Neutrophil (primary cell): ENCODE measurements at regions not wholly inside any gene's neighbourhood (a gene's known extent, or its start where the extent isn't known, plus 50 kb on each side); places are given as distances from the start of the nearest gene placed in this dataset.

Source experiments
- H3K27ac ChIP-seq: fragments of 200-600 bp; sonication (generic); 2 replicates; pipeline ENCODE4 v1.5.1; 2016; ENCODE audit warnings: mild to moderate bottlenecking, moderate library complexity
- H3K27me3 ChIP-seq: fragments of 200-600 bp; sonication (generic); 2 replicates; pipeline ENCODE4 v1.6.0; 2016; ENCODE audit warnings: mild to moderate bottlenecking
- H3K36me3 ChIP-seq: fragments of 200-600 bp; sonication (generic); 2 replicates; pipeline ENCODE4 v1.5.1; 2017
- H3K4me1 ChIP-seq, 2 experiments: fragments of 200-600 bp in 1 of 2; sonication (generic) in 1 of 2; 1 replicate in 1 of 2; 2 replicates in 1 of 2; pipeline versions ENCODE4 v1.5.1 to v1.6.1; 2013 to 2016; ENCODE audit warnings: low read depth in 1 of 2, low read length in 1 of 2, mild to moderate bottlenecking in 1 of 2, moderate library complexity in 1 of 2; ENCODE audit not compliant: control insufficient read depth in 1 of 2, insufficient read depth in 1 of 2
- H3K4me3 ChIP-seq, 2 experiments: fragments of 200-600 bp in 1 of 2; sonication (generic) in 1 of 2; 1 replicate in 1 of 2; 2 replicates in 1 of 2; pipeline ENCODE4 v1.5.1; 2013 to 2016; ENCODE audit warnings: low read depth in 1 of 2, low read length in 1 of 2, mild to moderate bottlenecking in 1 of 2, moderate library complexity in 1 of 2
- H3K9me3 ChIP-seq: fragments of 200-600 bp; sonication (generic); 2 replicates; pipeline ENCODE4 v1.5.1; 2016
- TF ChIP-seq, protein P1 (sequence below): fragments of 200-600 bp; sonication (generic); IDR thresholded peaks from 2 replicates; pipeline ENCODE4 v1.5.1; 2016; ENCODE audit warnings: antibody characterized with exemption

DNA sequence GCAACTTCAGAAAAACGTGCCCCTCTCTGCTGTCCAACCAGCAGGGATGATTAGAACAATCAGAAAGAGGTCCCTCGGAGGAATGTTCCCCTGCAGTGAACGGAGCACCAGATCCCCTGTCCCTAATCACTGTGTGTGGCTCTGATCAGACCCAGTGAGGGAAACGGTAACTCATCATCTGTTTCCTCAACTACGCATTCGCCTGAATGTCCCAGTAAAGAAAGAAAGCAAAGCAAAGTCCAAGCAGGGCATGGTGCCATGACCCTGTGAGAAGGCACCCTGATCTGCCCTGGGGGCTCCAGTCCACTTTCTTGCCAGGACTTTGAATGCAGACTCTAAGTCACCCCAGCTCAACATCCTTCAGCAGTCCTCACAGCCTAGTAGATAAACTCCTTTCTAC lies 149.2 kb downstream of the LY86 start:
- Histone ChIP-seq H3K36me3 (no peaks in the 10 kb centered on the region), H3K27ac (no peak overlapping the region), H3K9me3 (no peaks in the 10 kb centered on the region), H3K27me3 (no peaks in the 10 kb centered on the region), H3K4me1 (peaks cover 14 to 21% of the 10 kb centered on the region in 2 experiments), H3K4me3 (peak overlapping the region in 1 of 2 experiments; percentile 39)
- TF ChIP-seq, protein P1, sequence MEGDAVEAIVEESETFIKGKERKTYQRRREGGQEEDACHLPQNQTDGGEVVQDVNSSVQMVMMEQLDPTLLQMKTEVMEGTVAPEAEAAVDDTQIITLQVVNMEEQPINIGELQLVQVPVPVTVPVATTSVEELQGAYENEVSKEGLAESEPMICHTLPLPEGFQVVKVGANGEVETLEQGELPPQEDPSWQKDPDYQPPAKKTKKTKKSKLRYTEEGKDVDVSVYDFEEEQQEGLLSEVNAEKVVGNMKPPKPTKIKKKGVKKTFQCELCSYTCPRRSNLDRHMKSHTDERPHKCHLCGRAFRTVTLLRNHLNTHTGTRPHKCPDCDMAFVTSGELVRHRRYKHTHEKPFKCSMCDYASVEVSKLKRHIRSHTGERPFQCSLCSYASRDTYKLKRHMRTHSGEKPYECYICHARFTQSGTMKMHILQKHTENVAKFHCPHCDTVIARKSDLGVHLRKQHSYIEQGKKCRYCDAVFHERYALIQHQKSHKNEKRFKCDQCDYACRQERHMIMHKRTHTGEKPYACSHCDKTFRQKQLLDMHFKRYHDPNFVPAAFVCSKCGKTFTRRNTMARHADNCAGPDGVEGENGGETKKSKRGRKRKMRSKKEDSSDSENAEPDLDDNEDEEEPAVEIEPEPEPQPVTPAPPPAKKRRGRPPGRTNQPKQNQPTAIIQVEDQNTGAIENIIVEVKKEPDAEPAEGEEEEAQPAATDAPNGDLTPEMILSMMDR, result no peak

DNA sequence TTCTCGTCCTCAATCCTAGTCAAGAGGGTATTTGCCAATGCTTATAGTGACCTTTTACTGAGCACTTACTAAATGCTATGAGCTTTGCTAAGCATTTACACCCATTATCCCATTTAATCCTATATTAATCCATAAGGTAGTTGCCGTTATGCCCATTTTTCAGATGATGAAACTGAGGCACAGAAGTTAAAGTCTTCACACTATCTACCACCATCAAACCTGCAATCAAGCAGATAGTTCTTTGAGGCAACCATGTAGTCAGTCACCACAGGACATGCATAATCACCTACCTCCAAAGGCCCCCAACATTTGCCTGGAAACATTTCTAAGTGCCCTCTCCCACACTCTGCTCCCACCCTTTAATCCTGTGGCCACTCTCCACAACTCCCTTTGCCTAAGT lies 149.6 kb downstream of the LY86 start:
- Histone ChIP-seq H3K36me3 (no peaks in the 10 kb centered on the region), H3K27me3 (no peaks in the 10 kb centered on the region), H3K9me3 (no peaks in the 10 kb centered on the region), H3K27ac (no peak overlapping the region), H3K4me3 (no peak overlapping the region), H3K4me1 (peaks cover 14 to 21% of the 10 kb centered on the region in 2 experiments)
- TF ChIP-seq, protein P1, result no peak

DNA sequence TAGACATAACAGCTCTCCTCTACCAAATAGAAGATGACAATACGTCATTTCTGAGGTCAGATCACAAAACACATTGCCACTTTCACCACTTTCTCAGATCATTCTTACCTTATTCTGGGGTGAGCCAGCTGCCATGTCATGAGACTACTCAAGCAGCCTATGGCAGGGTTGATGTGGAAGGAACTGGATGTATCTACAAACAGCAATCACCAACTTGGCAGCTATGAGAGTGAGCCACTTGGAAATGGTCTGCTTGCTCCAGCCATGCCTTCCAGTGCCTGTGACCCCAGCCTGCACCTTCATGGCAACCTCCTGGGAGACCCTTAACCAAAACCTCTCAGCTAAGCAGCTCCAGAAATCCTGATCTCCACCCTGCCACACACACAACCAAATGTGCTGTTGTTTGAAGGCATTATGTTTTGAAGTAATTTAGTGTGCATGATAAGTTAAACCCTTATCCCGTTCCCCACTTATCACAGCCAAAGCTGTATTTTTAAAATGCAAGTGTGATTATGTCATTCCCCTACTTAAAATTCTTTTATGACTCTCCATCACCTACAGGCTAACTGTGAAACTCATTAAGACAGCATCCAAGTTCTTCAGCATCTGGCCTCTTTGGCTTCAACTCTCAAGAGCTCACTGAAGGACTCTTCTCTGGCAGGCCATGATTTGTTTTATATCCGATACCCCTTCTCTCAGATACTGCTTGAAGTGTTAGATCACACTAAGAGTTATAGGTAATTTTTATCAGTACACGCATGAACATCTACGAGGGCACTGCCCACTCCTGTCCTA lies 150.6 kb downstream of the LY86 start:
- Histone ChIP-seq H3K9me3 (no peaks in the 10 kb centered on the region), H3K36me3 (no peaks in the 10 kb centered on the region), H3K4me1 (peaks cover 14 to 21% of the 10 kb centered on the region in 2 experiments), H3K27ac (no peak overlapping the region), H3K4me3 (no peak overlapping the region), H3K27me3 (no peaks in the 10 kb centered on the region)
- TF ChIP-seq, protein P1, result no peak

DNA sequence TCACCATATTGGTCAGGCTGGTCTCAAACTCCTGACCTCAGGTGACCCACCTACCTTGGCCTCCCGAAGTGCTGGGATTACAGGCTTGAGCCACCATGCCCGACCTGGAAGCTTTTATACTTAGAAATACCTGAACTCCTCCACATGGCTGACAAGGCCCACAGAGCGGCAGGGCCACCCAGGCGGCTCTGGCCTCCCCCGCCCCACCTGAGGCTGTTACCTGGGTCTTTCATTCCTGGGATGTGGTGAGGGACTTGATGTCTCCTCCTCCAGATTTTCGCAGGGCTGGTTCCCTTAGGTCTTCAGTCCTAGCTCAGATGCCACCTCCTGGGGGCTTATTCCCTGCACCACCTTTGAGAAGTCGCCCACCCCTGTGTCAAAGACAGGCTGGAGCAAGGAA lies 152.1 kb downstream of the LY86 start:
- Histone ChIP-seq H3K4me1 (peaks cover 14 to 19% of the 10 kb centered on the region in 2 experiments), H3K4me3 (no peak overlapping the region), H3K27ac (no peak overlapping the region), H3K27me3 (no peaks in the 10 kb centered on the region), H3K9me3 (no peaks in the 10 kb centered on the region), H3K36me3 (no peaks in the 10 kb centered on the region)
- TF ChIP-seq, protein P1, result no peak

DNA sequence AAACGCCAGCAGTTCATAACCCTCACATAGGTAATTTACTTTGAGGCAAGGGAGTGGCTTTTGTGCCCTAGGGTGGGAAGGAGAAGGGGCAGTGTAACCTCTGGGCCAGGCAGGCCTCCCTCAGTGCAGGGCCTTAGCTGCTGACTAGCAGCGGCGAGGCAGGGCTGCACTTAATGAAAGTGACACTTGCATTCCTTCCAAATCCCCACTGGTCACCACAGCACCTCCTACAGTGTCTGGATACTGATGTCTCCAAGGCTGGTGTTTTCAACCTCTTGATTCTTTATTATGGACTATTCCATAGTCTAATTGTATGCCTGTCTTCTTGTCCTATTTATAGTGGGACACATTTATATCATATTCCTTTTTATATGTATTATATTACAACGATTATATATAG lies 152.7 kb downstream of the LY86 start:
- Histone ChIP-seq H3K27me3 (no peaks in the 10 kb centered on the region), H3K27ac (no peak overlapping the region)
- TF ChIP-seq, protein P1, result no peak

More for the DNA sequence above, 152.7 kb downstream of the LY86 start:
- Histone ChIP-seq H3K36me3 (no peaks in the 10 kb centered on the region), H3K4me1 (peaks cover 10 to 15% of the 10 kb centered on the region in 2 experiments), H3K9me3 (no peaks in the 10 kb centered on the region), H3K4me3 (no peak overlapping the region)
